Mesendoderm (in vitro differentiated cells): ENCODE measurements at regions not wholly inside any gene's neighbourhood (a gene's known extent, or its start where the extent isn't known, plus 50 kb on each side); places are given as distances from the start of the nearest gene placed in this dataset.

Experiments
- DNase-seq: peaks from one replicate; pipeline ENCODE4 v3.0.0; 2013
- H2AK5ac ChIP-seq: 2 replicates; pipeline ENCODE4 v1.6.1; 2013; ENCODE audit warnings: low read length, inconsistent platforms
- H2BK120ac ChIP-seq: 2 replicates; pipeline ENCODE4 v1.6.1; 2013; ENCODE audit warnings: low read depth, mild to moderate bottlenecking, low read length, moderate library complexity, mixed read lengths
- H2BK15ac ChIP-seq: replicated peaks from 2 replicates; pipeline ENCODE4 v1.6.1; 2013; ENCODE audit warnings: low read depth, mild to moderate bottlenecking, moderate library complexity
- H2BK5ac ChIP-seq: 2 replicates; pipeline ENCODE4 v1.6.1; 2013; ENCODE audit warnings: low read length, inconsistent platforms
- H3K18ac ChIP-seq: 2 replicates; pipeline ENCODE4 v1.6.1; 2013; ENCODE audit warnings: mild to moderate bottlenecking, low read length, mixed read lengths
- H3K23ac ChIP-seq: one replicate; pipeline ENCODE4 v1.6.1; 2013; ENCODE audit warnings: low read length
- H3K27ac ChIP-seq: 2 replicates; pipeline ENCODE4 v1.5.1; 2013; ENCODE audit warnings: low read depth, mild to moderate bottlenecking, inconsistent platforms, low read length, moderate library complexity
- H3K27me3 ChIP-seq: 2 replicates; pipeline ENCODE4 v1.6.1; 2013; ENCODE audit warnings: low read length, control low read depth, mild to moderate bottlenecking, inconsistent platforms; ENCODE audit not compliant: insufficient read depth, poor library complexity
- H3K36me3 ChIP-seq: 2 replicates; pipeline ENCODE4 v1.6.1; 2013; ENCODE audit warnings: low read length, inconsistent platforms; ENCODE audit not compliant: control insufficient read depth, insufficient read depth
- H3K4ac ChIP-seq: one replicate; pipeline ENCODE4 v1.6.1; 2013; ENCODE audit warnings: low read depth, mild to moderate bottlenecking, low read length, moderate library complexity
- H3K4me1 ChIP-seq: 2 replicates; pipeline ENCODE4 v1.6.1; 2013; ENCODE audit warnings: low read depth, low read length, inconsistent platforms; ENCODE audit not compliant: control insufficient read depth
- H3K4me2 ChIP-seq: 2 replicates; pipeline ENCODE4 v1.6.1; 2013; ENCODE audit warnings: low read length
- H3K4me3 ChIP-seq: 2 replicates; pipeline ENCODE4 v1.5.1; 2013; ENCODE audit warnings: mild to moderate bottlenecking, low read length
- H3K56ac ChIP-seq: one replicate; pipeline ENCODE4 v1.6.1; 2013; ENCODE audit warnings: low read length
- H3K79me1 ChIP-seq: 2 replicates; pipeline ENCODE4 v1.6.1; 2013; ENCODE audit warnings: low read length, inconsistent platforms
- H3K79me2 ChIP-seq: 2 replicates; pipeline ENCODE4 v1.6.1; 2013; ENCODE audit warnings: mild to moderate bottlenecking, low read length; ENCODE audit not compliant: control insufficient read depth, insufficient read depth
- H3K9ac ChIP-seq: 2 replicates; pipeline ENCODE4 v1.6.1; 2013; ENCODE audit warnings: low read length, inconsistent platforms
- H4K5ac ChIP-seq: one replicate; pipeline ENCODE4 v1.6.1; 2013; ENCODE audit warnings: low read length
- H4K8ac ChIP-seq: one replicate; pipeline ENCODE4 v1.6.1; 2013; ENCODE audit warnings: low read depth, mild to moderate bottlenecking, control low read depth, low read length, moderate library complexity
- WGBS: extraction: QIAGEN DNeasy Blood & Tissue Kit; methylation state at CpG from one replicate; pipeline ENCODE4 v1.1.7; 2013; ENCODE audit warnings: low lambda C conversion rate, missing lambda C conversion rate; ENCODE audit not compliant: insufficient coverage; ENCODE audit errors: extremely low coverage; 5-methylcytosine and 5-hydroxymethylcytosine counted together

- WGBS, result no CpG with 5 or more reads among the region's 5 CpGs
- no peak overlapping the region for H2BK5ac ChIP-seq
- peak; percentile 67 for DNase-seq
- H2AK5ac ChIP-seq, result no peak overlapping the region
- no peak overlapping the region for H2BK15ac ChIP-seq
- H3K4me1 ChIP-seq, result no peaks in the 10 kb centered on the region
- H4K5ac ChIP-seq, result no peak overlapping the region
- H4K8ac ChIP-seq, result no peak overlapping the region
- H3K27me3 ChIP-seq, result no peaks in the 10 kb centered on the region
- no peak overlapping the region for H3K27ac ChIP-seq
- no peak overlapping the region for H3K18ac ChIP-seq
- H2BK120ac ChIP-seq, result no peak overlapping the region
- H3K36me3 ChIP-seq, result no peaks in the 10 kb centered on the region
- no peaks in the 10 kb centered on the region for H3K79me1 ChIP-seq
- H3K23ac ChIP-seq, result no peak overlapping the region
- no peak overlapping the region for H3K9ac ChIP-seq
- H3K56ac ChIP-seq, result no peak overlapping the region
- H3K4ac ChIP-seq, result no peak overlapping the region
- no peak overlapping the region for H3K4me2 ChIP-seq
- H3K79me2 ChIP-seq, result no peaks in the 10 kb centered on the region
- H3K4me3 ChIP-seq, result no peak overlapping the region
These were observed 822.9 kb downstream of the VRK1 start for GRCh38 chr14:97620066-97620465.

- H4K5ac ChIP-seq, result no peak overlapping the region
- no peaks in the 10 kb centered on the region for H3K27me3 ChIP-seq
- WGBS, result no CpG with 5 or more reads among the region's 1 CpG
These were observed 827.8 kb downstream of the VRK1 start for GRCh38 chr14:97624985-97625384.

GRCh38 chr14:97625477-97625876, 828.3 kb downstream of the VRK1 start:
- no peak overlapping the region for H3K4me2 ChIP-seq
- H3K56ac ChIP-seq, result no peak overlapping the region
- H4K8ac ChIP-seq, result no peak overlapping the region
- H3K18ac ChIP-seq, result no peak overlapping the region
- H2AK5ac ChIP-seq, result no peak overlapping the region
- H2BK120ac ChIP-seq, result no peak overlapping the region
- no peak overlapping the region for H3K4me3 ChIP-seq
- no peak overlapping the region for H3K27ac ChIP-seq
- H3K4ac ChIP-seq, result no peak overlapping the region
- H4K5ac ChIP-seq, result no peak overlapping the region
- no peak overlapping the region for H2BK5ac ChIP-seq
- no peak for DNase-seq
- no peak overlapping the region for H3K23ac ChIP-seq
- no CpG with 5 or more reads among the region's 3 CpGs for WGBS
- no peaks in the 10 kb centered on the region for H3K36me3 ChIP-seq
- no peaks in the 10 kb centered on the region for H3K79me2 ChIP-seq
- no peak overlapping the region for H3K9ac ChIP-seq
- no peaks in the 10 kb centered on the region for H3K27me3 ChIP-seq
- no peaks in the 10 kb centered on the region for H3K79me1 ChIP-seq
- H3K4me1 ChIP-seq, result no peaks in the 10 kb centered on the region
- no peak overlapping the region for H2BK15ac ChIP-seq

More at GRCh38 chr14:97624985-97625384, 827.8 kb downstream of the VRK1 start:
- Histone ChIP-seq H3K4me2 (no peak overlapping the region), H2AK5ac (no peak overlapping the region), H3K56ac (no peak overlapping the region), H3K27ac (no peak overlapping the region), H3K79me2 (no peaks in the 10 kb centered on the region), H2BK15ac (no peak overlapping the region), H3K18ac (no peak overlapping the region), H3K9ac (no peak overlapping the region), H2BK5ac (no peak overlapping the region), H3K36me3 (no peaks in the 10 kb centered on the region), H2BK120ac (no peak overlapping the region), H4K8ac (no peak overlapping the region), H3K4me3 (no peak overlapping the region), H3K23ac (no peak overlapping the region), H3K4me1 (no peaks in the 10 kb centered on the region), H3K79me1 (no peaks in the 10 kb centered on the region), H3K4ac (no peak overlapping the region)
- no peak for DNase-seq

GRCh38 chr14:97626088-97626487, 828.9 kb downstream of the VRK1 start:
- no peaks in the 10 kb centered on the region for H3K79me2 ChIP-seq
- no peak for DNase-seq
- no peak overlapping the region for H2BK15ac ChIP-seq
- H3K4me2 ChIP-seq, result no peak overlapping the region
- H4K8ac ChIP-seq, result no peak overlapping the region
- H3K4ac ChIP-seq, result no peak overlapping the region
- H3K23ac ChIP-seq, result no peak overlapping the region
- no peak overlapping the region for H3K4me3 ChIP-seq
- no peak overlapping the region for H3K27ac ChIP-seq
- no peak overlapping the region for H4K5ac ChIP-seq
- no peaks in the 10 kb centered on the region for H3K4me1 ChIP-seq
- H3K9ac ChIP-seq, result no peak overlapping the region
- no peak overlapping the region for H2BK5ac ChIP-seq
- WGBS, result no CpG with 5 or more reads among the region's 4 CpGs
- H3K27me3 ChIP-seq, result no peaks in the 10 kb centered on the region
- no peak overlapping the region for H2AK5ac ChIP-seq
- no peak overlapping the region for H3K18ac ChIP-seq
- H2BK120ac ChIP-seq, result no peak overlapping the region
- no peak overlapping the region for H3K56ac ChIP-seq
- no peaks in the 10 kb centered on the region for H3K79me1 ChIP-seq
- H3K36me3 ChIP-seq, result no peaks in the 10 kb centered on the region

GRCh38 chr14:97630249-97630648, 833.1 kb downstream of the VRK1 start:
- DNase-seq, result no peak
- H3K9ac ChIP-seq, result no peak overlapping the region
- no peak overlapping the region for H4K5ac ChIP-seq
- H4K8ac ChIP-seq, result no peak overlapping the region
- H3K4me1 ChIP-seq, result no peaks in the 10 kb centered on the region
- H3K27ac ChIP-seq, result no peak overlapping the region
- H2BK5ac ChIP-seq, result no peak overlapping the region
- no peak overlapping the region for H3K4ac ChIP-seq
- H3K4me3 ChIP-seq, result no peak overlapping the region
- no CpG with 5 or more reads among the region's 5 CpGs for WGBS
- H3K79me1 ChIP-seq, result no peaks in the 10 kb centered on the region
- no peak overlapping the region for H3K18ac ChIP-seq
- H3K36me3 ChIP-seq, result no peaks in the 10 kb centered on the region
- no peak overlapping the region for H3K56ac ChIP-seq
- H3K79me2 ChIP-seq, result no peaks in the 10 kb centered on the region
- H3K27me3 ChIP-seq, result no peaks in the 10 kb centered on the region
- no peak overlapping the region for H2BK15ac ChIP-seq
- no peak overlapping the region for H3K4me2 ChIP-seq
- no peak overlapping the region for H2AK5ac ChIP-seq
- no peak overlapping the region for H2BK120ac ChIP-seq
- H3K23ac ChIP-seq, result no peak overlapping the region

GRCh38 chr14:97633131-97633738, 836.1 kb downstream of the VRK1 start:
- no CpG with 5 or more reads among the region's 4 CpGs for WGBS
- Histone ChIP-seq H3K27me3 (no peaks in the 10 kb centered on the region), H3K4ac (no peak overlapping the region)

More at GRCh38 chr14:97633131-97633738, 836.1 kb downstream of the VRK1 start:
- no peak overlapping the region for H3K23ac ChIP-seq
- no peak overlapping the region for H2BK120ac ChIP-seq
- H4K8ac ChIP-seq, result no peak overlapping the region
- H2BK15ac ChIP-seq, result no peak overlapping the region
- no peak overlapping the region for H3K4me3 ChIP-seq
- no peak for DNase-seq
- H3K4me2 ChIP-seq, result no peak overlapping the region
- no peak overlapping the region for H3K56ac ChIP-seq
- no peaks in the 10 kb centered on the region for H3K79me1 ChIP-seq
- H3K18ac ChIP-seq, result peak overlapping the region; percentile 18
- H3K36me3 ChIP-seq, result no peaks in the 10 kb centered on the region
- no peaks in the 10 kb centered on the region for H3K79me2 ChIP-seq
- no peak overlapping the region for H3K27ac ChIP-seq
- H2AK5ac ChIP-seq, result no peak overlapping the region
- H3K9ac ChIP-seq, result no peak overlapping the region
- H2BK5ac ChIP-seq, result no peak overlapping the region
- H4K5ac ChIP-seq, result no peak overlapping the region
- H3K4me1 ChIP-seq, result peaks cover 5% of the 10 kb centered on the region
